ENCODE measurements at regions not wholly inside any gene's neighbourhood (a gene's known extent, or its start where the extent isn't known, plus 50 kb on each side); places are given as distances from the start of the nearest gene placed in this dataset.
"Not testable (repeated sequence)": the region's sequence is repeated elsewhere in the genome, so short reads cannot be mapped to it uniquely, and the experiment has no call there.

DNA sequence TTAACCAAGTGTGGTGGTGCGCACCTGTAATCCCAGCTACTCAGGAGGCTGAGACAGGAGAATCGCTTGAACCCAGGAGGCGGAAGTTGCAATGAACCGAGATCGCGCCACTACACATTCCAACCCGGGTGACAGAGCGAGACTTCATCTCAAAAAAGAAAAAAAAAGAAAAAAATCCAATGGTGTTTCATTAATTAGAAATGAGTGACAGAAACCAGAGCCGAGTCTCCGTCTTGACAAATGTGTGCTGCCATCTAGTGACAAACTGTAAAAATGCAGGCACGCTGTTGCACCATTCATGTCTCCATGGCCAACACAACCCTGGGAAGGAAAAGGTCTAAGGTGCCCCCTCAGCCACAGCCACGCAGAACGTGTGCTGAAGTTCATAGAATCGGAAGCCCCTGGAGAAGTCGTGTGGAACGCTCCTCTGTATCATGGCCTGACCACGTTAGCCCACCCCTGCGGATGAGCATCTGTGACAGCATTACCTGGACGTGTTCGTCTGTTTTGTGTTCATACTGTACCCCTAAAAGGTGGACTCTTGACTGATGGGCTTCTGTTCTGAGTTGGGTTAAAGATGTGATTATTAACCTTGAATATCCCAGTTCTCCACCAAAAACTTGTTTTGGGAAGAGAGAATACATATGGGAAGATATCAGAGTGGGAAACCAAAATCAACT, 94.9 kb downstream of the LYZL2 start:
- DNase-seq = peak; percentile 86
- intact Hi-C loops (cut with DNase I) = loop anchor here (1.0 to 10.0 kb wide), 4 partner anchors 58 to 540 kb away; no protein-coding TSS in a partner anchor
- H3K4me3 ChIP-seq = no peak overlapping the region
- no peak overlapping the region for H3K27ac ChIP-seq
- no peaks in the 10 kb centered on the region for H3K36me3 ChIP-seq
- peaks cover 0 to 14% (median 0%) of the 10 kb centered on the region in 4 donors for H3K4me1 ChIP-seq
- H3K9me3 ChIP-seq = no peaks in the 10 kb centered on the region
- TF ChIP-seq EP300 (IDR thresholded peaks at IDR 0.05) = no peak
- TF ChIP-seq, protein P1, sequence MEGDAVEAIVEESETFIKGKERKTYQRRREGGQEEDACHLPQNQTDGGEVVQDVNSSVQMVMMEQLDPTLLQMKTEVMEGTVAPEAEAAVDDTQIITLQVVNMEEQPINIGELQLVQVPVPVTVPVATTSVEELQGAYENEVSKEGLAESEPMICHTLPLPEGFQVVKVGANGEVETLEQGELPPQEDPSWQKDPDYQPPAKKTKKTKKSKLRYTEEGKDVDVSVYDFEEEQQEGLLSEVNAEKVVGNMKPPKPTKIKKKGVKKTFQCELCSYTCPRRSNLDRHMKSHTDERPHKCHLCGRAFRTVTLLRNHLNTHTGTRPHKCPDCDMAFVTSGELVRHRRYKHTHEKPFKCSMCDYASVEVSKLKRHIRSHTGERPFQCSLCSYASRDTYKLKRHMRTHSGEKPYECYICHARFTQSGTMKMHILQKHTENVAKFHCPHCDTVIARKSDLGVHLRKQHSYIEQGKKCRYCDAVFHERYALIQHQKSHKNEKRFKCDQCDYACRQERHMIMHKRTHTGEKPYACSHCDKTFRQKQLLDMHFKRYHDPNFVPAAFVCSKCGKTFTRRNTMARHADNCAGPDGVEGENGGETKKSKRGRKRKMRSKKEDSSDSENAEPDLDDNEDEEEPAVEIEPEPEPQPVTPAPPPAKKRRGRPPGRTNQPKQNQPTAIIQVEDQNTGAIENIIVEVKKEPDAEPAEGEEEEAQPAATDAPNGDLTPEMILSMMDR (IDR thresholded peaks at IDR 0.05) = peak; percentile 83 to 92 (median 90)
- TF ChIP-seq POLR2AphosphoS5 (IDR thresholded peaks at IDR 0.05) = peak in 2 of 4 donors; percentile 55 to 60
- TF ChIP-seq POLR2A (IDR thresholded peaks at IDR 0.05) = no peak
- no peaks in the 10 kb centered on the region for H3K27me3 ChIP-seq
- WGBS, 2 donors = 34 to 37% methylated on average over 20 of the region's 20 CpGs

DNA sequence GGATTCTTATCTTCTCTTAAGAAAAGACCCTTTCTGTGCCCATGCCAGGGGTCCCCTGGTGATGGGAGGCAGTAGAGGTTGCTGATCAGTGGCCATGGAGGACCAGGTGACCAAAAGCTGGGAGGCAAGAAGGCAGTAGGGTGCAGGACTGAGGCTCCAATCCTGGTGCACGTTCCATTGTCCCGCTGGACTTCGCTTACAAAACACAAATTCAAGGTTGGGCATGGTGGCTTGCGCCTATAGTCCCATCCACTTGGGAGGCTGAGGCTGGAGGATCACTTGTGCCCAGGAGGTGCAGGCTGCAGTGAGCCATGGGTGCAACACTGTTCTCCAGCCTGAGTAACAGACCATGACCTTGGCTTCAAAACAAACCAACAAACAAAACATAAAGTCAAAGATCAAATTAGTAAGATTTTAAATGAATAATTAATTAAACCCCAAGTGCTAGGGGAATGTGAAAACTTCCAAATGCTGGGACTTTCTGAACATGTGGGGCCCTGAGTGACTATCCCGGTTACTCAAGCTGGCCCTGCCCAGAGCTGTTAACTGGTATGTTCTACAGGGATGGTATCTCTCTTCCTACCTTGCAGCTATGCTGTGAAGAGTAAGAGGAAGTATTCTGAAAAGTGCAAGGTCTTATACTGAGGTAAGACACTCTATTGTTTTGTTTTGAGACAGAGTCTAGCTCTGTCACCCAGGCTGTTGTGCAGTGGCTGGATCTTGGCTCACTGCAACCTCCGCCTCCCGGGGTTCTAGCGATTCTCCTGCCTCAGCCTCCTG, 97.6 kb downstream of the LYZL2 start:
- H3K36me3 ChIP-seq = no peaks in the 10 kb centered on the region
- peaks cover 0 to 9% (median 0%) of the 10 kb centered on the region in 4 donors for H3K4me1 ChIP-seq
- no peak overlapping the region for H3K4me3 ChIP-seq
- TF ChIP-seq POLR2A (IDR thresholded peaks at IDR 0.05) (no peak), POLR2AphosphoS5 (IDR thresholded peaks at IDR 0.05) (no peak)
- H3K9me3 ChIP-seq = no peaks in the 10 kb centered on the region
- 90 to 91% methylated on average over 8 of the region's 8 CpGs for WGBS, 2 donors
- intact Hi-C loops (cut with DNase I) = loop anchor here (5.0 to 10.0 kb wide), 2 partner anchors 60 to 537 kb away; no protein-coding TSS in a partner anchor
- H3K27me3 ChIP-seq = no peaks in the 10 kb centered on the region
- no peak overlapping the region for H3K27ac ChIP-seq
- peak; percentile 52 for DNase-seq

DNA sequence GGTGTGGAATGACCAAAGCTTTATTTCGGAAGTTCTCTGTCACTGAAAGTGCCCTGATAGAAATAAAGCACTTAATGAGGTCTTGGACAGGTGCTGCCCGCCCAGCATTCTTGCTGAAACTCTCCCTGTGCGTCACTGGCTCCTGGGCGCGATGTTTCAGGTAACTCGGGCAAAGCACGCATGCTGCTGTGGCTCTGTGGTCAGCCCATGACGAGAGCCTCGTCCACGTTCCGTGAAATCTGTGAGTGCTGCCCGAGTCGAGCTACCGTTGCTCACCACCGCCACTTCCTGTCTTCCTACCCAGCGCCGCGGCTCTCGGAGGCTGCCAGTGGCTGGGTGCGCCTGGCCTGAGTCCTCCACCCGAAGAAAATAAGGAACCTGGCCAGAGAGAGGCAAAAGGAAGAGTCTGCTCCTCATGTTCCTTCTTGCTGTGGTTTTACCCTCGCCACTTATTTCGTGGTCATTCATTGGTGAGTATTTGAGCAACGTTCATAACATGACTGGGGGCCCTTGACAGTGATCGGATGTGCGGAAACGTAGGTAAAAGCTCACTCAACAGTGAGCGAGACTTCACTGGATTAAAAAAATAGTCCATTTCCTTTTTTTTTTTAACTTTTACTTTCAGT, 95.5 kb downstream of the MAP3K8 start:
- peak; percentile 85 for DNase-seq
- 51 to 82% methylated on average over 28 of the region's 28 CpGs for WGBS, 2 donors
- peaks cover 0 to 3% (median 0%) of the 10 kb centered on the region in 4 donors for H3K4me1 ChIP-seq
- no peak overlapping the region for H3K4me3 ChIP-seq
- TF ChIP-seq POLR2A (IDR thresholded peaks at IDR 0.05) = no peak
- peak in 1 of 4 donors; percentile 66 for TF ChIP-seq EP300 (IDR thresholded peaks at IDR 0.05)
- peak in 2 of 4 donors; percentile 36 to 45 for TF ChIP-seq POLR2AphosphoS5 (IDR thresholded peaks at IDR 0.05)
- H3K27ac ChIP-seq = peak overlapping the region in 2 of 4 donors; percentile 5 to 48
- H3K9me3 ChIP-seq = no peaks in the 10 kb centered on the region
- no peaks in the 10 kb centered on the region for H3K36me3 ChIP-seq
- no peaks in the 10 kb centered on the region for H3K27me3 ChIP-seq
- intact Hi-C loops (cut with DNase I) = no loop called here

DNA sequence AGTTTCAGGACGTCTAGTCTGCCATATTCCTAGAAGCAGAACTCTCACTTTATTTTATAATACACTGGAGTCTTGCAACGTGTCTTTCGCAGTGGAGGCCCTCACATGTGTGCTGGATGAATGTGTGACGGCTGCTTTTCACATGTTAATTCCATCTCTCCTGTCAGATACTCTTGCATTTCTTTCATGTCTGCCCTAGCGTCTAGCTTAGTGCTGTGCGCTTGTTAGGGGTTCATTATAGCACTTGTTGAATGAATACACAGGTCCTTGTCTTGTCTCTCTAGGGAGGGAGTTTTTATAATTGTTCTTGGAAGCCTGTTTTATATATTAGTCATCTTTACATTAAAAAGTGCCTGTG, 94.4 kb downstream of the MAP3K8 start:
- Histone ChIP-seq H3K4me3 (no peak overlapping the region), H3K27ac (no peak overlapping the region), H3K4me1 (no peaks in the 10 kb centered on the region), H3K9me3 (no peaks in the 10 kb centered on the region), H3K36me3 (no peaks in the 10 kb centered on the region), H3K27me3 (no peaks in the 10 kb centered on the region)
- 82 to 88% methylated on average over 6 of the region's 6 CpGs for WGBS, 2 donors
- no peak for TF ChIP-seq EP300 (IDR thresholded peaks at IDR 0.05)
- TF ChIP-seq, protein P1 (IDR thresholded peaks at IDR 0.05) = no peak
- no peak for TF ChIP-seq POLR2A (IDR thresholded peaks at IDR 0.05)
- no peak for TF ChIP-seq POLR2AphosphoS5 (IDR thresholded peaks at IDR 0.05)
- DNase-seq = peak; percentile 15
- intact Hi-C loops (cut with DNase I) = no loop called here

DNA sequence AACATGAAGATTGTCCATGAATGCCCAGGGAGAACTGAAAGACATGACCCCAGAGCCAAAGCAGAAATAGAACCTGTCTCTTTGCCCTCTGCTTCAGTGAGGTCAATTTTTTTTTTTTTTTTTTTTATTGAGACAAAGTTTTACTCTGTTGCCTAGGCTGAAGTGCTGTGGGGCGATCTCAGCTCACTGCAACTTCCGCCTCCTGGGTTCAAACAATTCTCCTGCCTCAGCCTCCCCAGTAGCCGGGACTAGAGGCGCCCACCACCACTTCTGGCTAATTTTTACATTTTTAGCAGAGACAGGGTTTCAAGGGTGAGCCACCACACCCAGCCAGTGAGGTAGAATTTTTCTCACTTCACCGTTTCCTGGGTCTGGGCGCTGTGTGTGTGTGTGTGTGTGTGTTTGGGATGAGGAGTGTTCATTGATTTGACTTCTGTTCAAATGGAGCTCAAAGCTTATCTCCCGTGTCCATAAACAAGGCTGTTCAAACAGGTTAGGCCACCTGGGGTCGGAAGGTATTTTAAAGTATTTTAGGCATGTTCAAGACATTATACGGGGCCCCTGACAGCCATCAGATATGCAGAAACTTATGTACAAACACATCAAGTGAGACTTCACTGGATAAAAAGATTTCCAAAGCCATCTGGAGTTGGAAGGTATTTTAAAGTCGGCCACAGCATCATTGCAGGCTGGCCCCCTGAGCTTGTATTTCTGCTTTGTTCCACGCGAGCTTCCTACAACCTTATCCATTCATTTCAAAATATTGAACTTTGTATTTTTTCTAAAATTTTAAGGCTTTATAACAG, 93.8 kb downstream of the MAP3K8 start:
- Histone ChIP-seq H3K27ac (no peak overlapping the region), H3K9me3 (no peaks in the 10 kb centered on the region), H3K4me3 (no peak overlapping the region), H3K36me3 (no peaks in the 10 kb centered on the region), H3K27me3 (no peaks in the 10 kb centered on the region), H3K4me1 (no peaks in the 10 kb centered on the region)
- TF ChIP-seq EP300 (IDR thresholded peaks at IDR 0.05) (no peak), POLR2A (IDR thresholded peaks at IDR 0.05) (no peak), POLR2AphosphoS5 (IDR thresholded peaks at IDR 0.05) (no peak)
- TF ChIP-seq, protein P1 (IDR thresholded peaks at IDR 0.05) = no peak
- peak; percentile 10 for DNase-seq
- intact Hi-C loops (cut with DNase I) = no loop called here
- 36 to 67% methylated on average over 12 of the region's 12 CpGs for WGBS, 2 donors

DNA sequence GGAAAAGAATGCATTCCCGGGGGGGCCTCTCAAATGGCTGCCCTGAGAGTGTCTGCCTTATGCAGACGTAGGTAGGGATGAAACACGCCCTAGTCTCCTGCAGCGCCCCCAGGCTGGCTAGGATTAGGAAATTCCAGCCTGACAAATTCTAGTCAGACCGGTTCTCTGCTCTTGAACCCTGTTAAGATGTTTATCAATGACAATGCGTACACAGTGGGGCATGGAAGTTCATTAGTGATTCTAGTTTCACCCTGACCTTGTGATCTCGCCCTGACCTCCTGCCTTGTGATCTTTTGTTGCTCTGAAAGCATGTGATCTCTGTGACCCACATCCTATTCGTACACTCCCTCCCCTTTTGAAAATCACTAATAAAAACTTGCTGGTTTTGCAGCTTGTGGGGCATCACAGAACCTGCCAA, 88.7 kb downstream of the MAP3K8 start:
- H3K36me3 ChIP-seq; H3K27me3 ChIP-seq; H3K4me3 ChIP-seq; DNase-seq; H3K9me3 ChIP-seq; H3K27ac ChIP-seq; intact Hi-C loops (cut with DNase I); H3K4me1 ChIP-seq: not testable (repeated sequence)
- WGBS, 2 donors = 18 to 58% methylated on average over 8 of the region's 8 CpGs
